GM12878 (cell line): ENCODE measurements at regions not wholly inside any gene's neighbourhood (a gene's known extent, or its start where the extent isn't known, plus 50 kb on each side); places are given as distances from the start of the nearest gene placed in this dataset.

ENCODE experiments used
- ATF3 ChIP-seq: IDR thresholded peaks from 2 replicates; pipeline ENCODE4 v1.6.1; 2011; ENCODE audit warnings: low read depth, mild to moderate bottlenecking, low read length, moderate library complexity, borderline replicate concordance; ENCODE audit errors: extremely low read depth
- CTCF ChIP-seq, 3 experiments: IDR thresholded peaks in 2 of 3; conservative IDR thresholded peaks in 1 of 3; 2 replicates each; pipeline ENCODE4 v1.5.1; 2011; ENCODE audit warnings: low read depth in 3 of 3, low read length in 3 of 3, mild to moderate bottlenecking in 3 of 3, control low read depth in 2 of 3, moderate library complexity in 2 of 3, inconsistent platforms in 1 of 3, mixed read lengths in 1 of 3; ENCODE audit not compliant: control insufficient read depth in 2 of 3, insufficient read depth in 1 of 3; ENCODE audit errors: extremely low read depth in 1 of 3
- EGR1 ChIP-seq, 2 experiments: IDR thresholded peaks; 1 replicate in 1 of 2; 2 replicates in 1 of 2; pipeline ENCODE4 v1.6.1; 2011 to 2012; ENCODE audit warnings: low read depth in 2 of 2, low read length in 2 of 2, borderline replicate concordance in 1 of 2, mild to moderate bottlenecking in 1 of 2, moderate library complexity in 1 of 2
- EZH2 ChIP-seq: IDR thresholded peaks from 2 replicates; pipeline ENCODE4 v1.6.1; 2012; ENCODE audit warnings: low read depth, mild to moderate bottlenecking, control low read depth, inconsistent platforms, low read length, borderline replicate concordance; ENCODE audit not compliant: control insufficient read depth
- FOXK2 ChIP-seq: fragments of 450-650 bp; IDR thresholded peaks from 2 replicates; pipeline ENCODE4 v1.6.1; 2017; ENCODE audit warnings: mild to moderate bottlenecking, moderate library complexity
- KAT2A ChIP-seq: conservative IDR thresholded peaks from 2 replicates; pipeline ENCODE4 v1.6.1; 2011; ENCODE audit warnings: low read depth, low read length; ENCODE audit not compliant: control insufficient read depth
- MYC ChIP-seq: IDR thresholded peaks from 2 replicates; pipeline ENCODE4 v1.6.1; 2011; ENCODE audit warnings: mild to moderate bottlenecking, low read length, moderate library complexity, inconsistent platforms; ENCODE audit not compliant: insufficient read depth, insufficient replicate concordance, insufficient read length, severe bottlenecking
- REST ChIP-seq: IDR thresholded peaks from 2 replicates; pipeline ENCODE4 v1.6.1; 2012; ENCODE audit warnings: mild to moderate bottlenecking, low read depth, low read length
- SP1 ChIP-seq: IDR thresholded peaks from one replicate; pipeline ENCODE4 v1.6.1; 2011; ENCODE audit warnings: low read depth, low read length
- TBL1XR1 ChIP-seq: IDR thresholded peaks from 2 replicates; pipeline ENCODE4 v1.6.1; 2012; ENCODE audit warnings: low read depth, low read length, improper control_type of control experiment

GRCh38 chr13:54901316-54901715 is 1872.7 kb downstream of the OLFM4 start (continued):
- TF ChIP-seq REST (no peak), EGR1 (IDR thresholded peaks at IDR 0.05; ENCODE audit: borderline replicate concordance in 1 of 2, low read depth in 2 of 2, low read length in 2 of 2) (no peak), ATF3 (no peak), KAT2A (no peak), MYC (no peak), FOXK2 (no peak), EZH2 (no peak), TBL1XR1 (no peak), SP1 (no peak), CTCF (IDR thresholded peaks at IDR 0.05 in 2 of 3, conservative IDR thresholded peaks at IDR 0.05 in 1 of 3; ENCODE audit: control insufficient read depth in 2 of 3, extremely low read depth in 1 of 3, insufficient read depth in 1 of 3, low read depth in 3 of 3, low read length in 3 of 3) (no peak)
